ENCODE measurements at regions not wholly inside any gene's neighbourhood (a gene's known extent, or its start where the extent isn't known, plus 50 kb on each side); places are given as distances from the start of the nearest gene placed in this dataset.

- no peak overlapping the region for H3K4me3 ChIP-seq (replicated peaks; ENCODE audit: low read depth, low read length)
- TF ChIP-seq, protein P1, sequence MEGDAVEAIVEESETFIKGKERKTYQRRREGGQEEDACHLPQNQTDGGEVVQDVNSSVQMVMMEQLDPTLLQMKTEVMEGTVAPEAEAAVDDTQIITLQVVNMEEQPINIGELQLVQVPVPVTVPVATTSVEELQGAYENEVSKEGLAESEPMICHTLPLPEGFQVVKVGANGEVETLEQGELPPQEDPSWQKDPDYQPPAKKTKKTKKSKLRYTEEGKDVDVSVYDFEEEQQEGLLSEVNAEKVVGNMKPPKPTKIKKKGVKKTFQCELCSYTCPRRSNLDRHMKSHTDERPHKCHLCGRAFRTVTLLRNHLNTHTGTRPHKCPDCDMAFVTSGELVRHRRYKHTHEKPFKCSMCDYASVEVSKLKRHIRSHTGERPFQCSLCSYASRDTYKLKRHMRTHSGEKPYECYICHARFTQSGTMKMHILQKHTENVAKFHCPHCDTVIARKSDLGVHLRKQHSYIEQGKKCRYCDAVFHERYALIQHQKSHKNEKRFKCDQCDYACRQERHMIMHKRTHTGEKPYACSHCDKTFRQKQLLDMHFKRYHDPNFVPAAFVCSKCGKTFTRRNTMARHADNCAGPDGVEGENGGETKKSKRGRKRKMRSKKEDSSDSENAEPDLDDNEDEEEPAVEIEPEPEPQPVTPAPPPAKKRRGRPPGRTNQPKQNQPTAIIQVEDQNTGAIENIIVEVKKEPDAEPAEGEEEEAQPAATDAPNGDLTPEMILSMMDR (IDR thresholded peaks at IDR 0.05; ENCODE audit: low read length, missing control alignments) = no peak
- no peak for DNase-seq (ENCODE audit: low read depth)
These were observed 1473.4 kb downstream of the RPA4 start for GRCh38 chrX:98357146-98357545.

DNA sequence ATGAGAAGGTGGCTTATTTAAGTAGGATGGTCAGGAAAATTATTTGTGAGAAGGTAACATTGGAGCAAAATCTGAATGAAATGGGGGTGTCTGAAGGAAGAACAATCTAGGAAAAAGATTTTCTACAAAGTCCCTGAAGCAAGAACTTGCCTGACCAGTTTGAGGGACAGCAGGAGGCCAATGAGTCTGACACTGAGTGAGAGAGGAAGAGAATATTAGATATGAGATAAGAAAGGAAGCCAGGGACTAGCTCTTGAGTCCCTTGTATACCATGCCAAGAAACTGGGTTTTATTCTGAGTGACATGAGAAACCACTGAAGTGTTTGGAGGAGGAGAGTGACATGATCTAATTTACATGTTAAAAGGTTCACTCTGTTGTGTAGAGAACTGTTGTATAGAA, 1478.9 kb downstream of the RPA4 start:
- H3K4me3 ChIP-seq (replicated peaks; ENCODE audit: low read depth, low read length) = no peak overlapping the region
- TF ChIP-seq, protein P1 (IDR thresholded peaks at IDR 0.05; ENCODE audit: low read length, missing control alignments) = no peak
- no peak for DNase-seq (ENCODE audit: low read depth)

GRCh38 chrX:98371994-98372393, 1488.3 kb downstream of the RPA4 start:
- H3K4me3 ChIP-seq (replicated peaks; ENCODE audit: low read depth, low read length) = no peak overlapping the region
- DNase-seq (ENCODE audit: low read depth) = no peak
- TF ChIP-seq, protein P1 (IDR thresholded peaks at IDR 0.05; ENCODE audit: low read length, missing control alignments) = no peak

- DNase-seq (ENCODE audit: low read depth) = no peak
- TF ChIP-seq, protein P1 (IDR thresholded peaks at IDR 0.05; ENCODE audit: low read length, missing control alignments) = no peak
- no peak overlapping the region for H3K4me3 ChIP-seq (replicated peaks; ENCODE audit: low read depth, low read length)
These were observed 1495.4 kb downstream of the RPA4 start for GRCh38 chrX:98379134-98379533.

- TF ChIP-seq, protein P1 (IDR thresholded peaks at IDR 0.05; ENCODE audit: low read length, missing control alignments) = no peak
- DNase-seq (ENCODE audit: low read depth) = no peak
- no peak overlapping the region for H3K4me3 ChIP-seq (replicated peaks; ENCODE audit: low read depth, low read length)
These were observed 1496.4 kb downstream of the RPA4 start for GRCh38 chrX:98380106-98380505.

DNA sequence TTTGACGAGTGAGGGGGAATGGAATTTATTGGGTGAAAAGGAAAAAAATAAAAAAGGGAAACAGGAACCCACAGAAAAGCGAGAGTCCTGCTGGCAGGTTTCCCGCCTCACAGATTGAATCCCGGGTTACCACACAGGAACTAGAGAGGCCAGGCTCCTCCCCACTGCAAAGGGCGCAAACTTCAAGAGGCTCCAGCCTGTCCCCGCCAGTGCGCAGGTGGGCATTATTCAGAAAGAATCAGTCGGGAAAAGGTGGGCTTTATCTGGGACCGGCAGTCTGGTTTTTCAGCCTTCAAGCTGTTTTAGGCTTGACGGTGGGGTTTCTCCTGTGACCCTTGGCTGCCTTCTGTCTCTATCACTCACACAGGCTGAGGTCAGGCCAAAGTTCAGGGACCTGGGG, 1496.8 kb downstream of the RPA4 start:
- TF ChIP-seq, protein P1 (IDR thresholded peaks at IDR 0.05; ENCODE audit: low read length, missing control alignments) = no peak
- DNase-seq (ENCODE audit: low read depth) = no peak
- no peak overlapping the region for H3K4me3 ChIP-seq (replicated peaks; ENCODE audit: low read depth, low read length)

GRCh38 chrX:98398542-98398941, 1514.8 kb downstream of the RPA4 start:
- TF ChIP-seq, protein P1 (IDR thresholded peaks at IDR 0.05; ENCODE audit: low read length, missing control alignments) = no peak
- no peak for DNase-seq (ENCODE audit: low read depth)
- no peak overlapping the region for H3K4me3 ChIP-seq (replicated peaks; ENCODE audit: low read depth, low read length)

Data from fibroblast of pulmonary artery (primary cell).